ENCODE measurements at regions not wholly inside any gene's neighbourhood (a gene's known extent, or its start where the extent isn't known, plus 50 kb on each side); places are given as distances from the start of the nearest gene placed in this dataset.

- CTCF ChIA-PET, result interaction anchor here (1.5 kb wide), 2 partner anchors 12 to 185 kb away, joined by 3 to 4 read pairs; no protein-coding TSS in a partner anchor
- no peak for DNase-seq (ENCODE audit: low read depth, low spot score)
- POLR2A ChIA-PET, result no interaction called here
- Histone ChIP-seq H3K4me1 (ENCODE audit: control insufficient read depth in 1 of 2, insufficient read depth in 2 of 2, low read length in 2 of 2) (no peaks in the 10 kb centered on the region), H3K9ac (ENCODE audit: low read length) (no peak overlapping the region), H2AFZ (ENCODE audit: low read depth, low read length, poor library complexity, severe bottlenecking) (no peak overlapping the region), H3K9me2 (ENCODE audit: insufficient read depth) (no peaks in the 10 kb centered on the region), H3K79me2 (ENCODE audit: insufficient read depth, low read length) (no peaks in the 10 kb centered on the region), H3K27me3 (ENCODE audit: insufficient read depth, low read length) (no peaks in the 10 kb centered on the region), H3K4me3 (replicated peaks in 1 of 2; ENCODE audit: low read depth in 1 of 2, low read length in 2 of 2) (no peak overlapping the region), H3K36me3 (ENCODE audit: control insufficient read depth in 1 of 2, insufficient read depth in 2 of 2, low read length in 2 of 2) (no peaks in the 10 kb centered on the region), H3K27ac (ENCODE audit: low read depth, low read length) (no peak overlapping the region), H3K4me2 (ENCODE audit: low read length) (no peak overlapping the region), H3K9me3 (ENCODE audit: control insufficient read depth in 1 of 2, insufficient read depth in 1 of 2, low read depth in 1 of 2, low read length in 2 of 2) (no peaks in the 10 kb centered on the region), H4K20me1 (ENCODE audit: insufficient read depth) (no peaks in the 10 kb centered on the region)
- RAD21 ChIA-PET (ENCODE audit: low non-redundant PET in 1 of 2, low total read pairs in 2 of 2, uncharacterized antibody in 2 of 2, unreplicated experiment in 2 of 2), result interaction anchor here in 1 of 2 experiments (1.1 kb wide), 1 partner anchor 185 kb away, joined by 4 read pairs; no protein-coding TSS in a partner anchor
- BruUV-seq (replicated peaks), result no TSS peak
- peak; percentile 83 for ATAC-seq
- TF ChIP-seq CBX3 (IDR thresholded peaks at IDR 0.05; ENCODE audit: low read depth) (no peak), CTCF (IDR thresholded peaks at IDR 0.05 in 2 of 3, conservative IDR thresholded peaks at IDR 0.05 in 1 of 3; ENCODE audit: borderline replicate concordance in 1 of 3, insufficient read depth in 1 of 3, low read depth in 2 of 3, low read length in 2 of 3) (peak in 2 of 3 experiments; percentile 38 to 52; a peak in 3 of 6 replicates), FOSL1 (IDR thresholded peaks at IDR 0.05; ENCODE audit: low read depth) (no peak), YY1 (IDR thresholded peaks at IDR 0.05; ENCODE audit: extremely low read depth, insufficient replicate concordance, low read depth, low read length) (no peak), CEBPB (IDR thresholded peaks at IDR 0.05; ENCODE audit: low read depth) (no peak), ZFX (IDR thresholded peaks at IDR 0.05) (no peak), RAD21 (IDR thresholded peaks at IDR 0.05; ENCODE audit: low read depth) (peak; percentile 35; the same call in 1 of the 2 replicates)
- intact Hi-C loops (cut with micrococcal nuclease), result no loop called here
Measured at GRCh38 chr2:12048550-12048949, 302.1 kb downstream of the LPIN1 start.

GRCh38 chr2:12050396-12050795 lies 304.0 kb downstream of the LPIN1 start:
- ChIA-PET POLR2A (no interaction called here), RAD21 (ENCODE audit: low non-redundant PET in 1 of 2, low total read pairs in 2 of 2, uncharacterized antibody in 2 of 2, unreplicated experiment in 2 of 2) (no interaction called here), CTCF (no interaction called here)
- Histone ChIP-seq H3K9me2 (ENCODE audit: insufficient read depth) (no peaks in the 10 kb centered on the region), H3K9ac (ENCODE audit: low read length) (no peak overlapping the region), H3K36me3 (ENCODE audit: control insufficient read depth in 1 of 2, insufficient read depth in 2 of 2, low read length in 2 of 2) (no peaks in the 10 kb centered on the region), H3K4me3 (replicated peaks in 1 of 2; ENCODE audit: low read depth in 1 of 2, low read length in 2 of 2) (no peak overlapping the region), H3K79me2 (ENCODE audit: insufficient read depth, low read length) (no peaks in the 10 kb centered on the region), H3K27me3 (ENCODE audit: insufficient read depth, low read length) (no peaks in the 10 kb centered on the region), H3K9me3 (ENCODE audit: control insufficient read depth in 1 of 2, insufficient read depth in 1 of 2, low read depth in 1 of 2, low read length in 2 of 2) (no peaks in the 10 kb centered on the region), H3K4me2 (ENCODE audit: low read length) (no peak overlapping the region), H3K4me1 (ENCODE audit: control insufficient read depth in 1 of 2, insufficient read depth in 2 of 2, low read length in 2 of 2) (no peaks in the 10 kb centered on the region), H2AFZ (ENCODE audit: low read depth, low read length, poor library complexity, severe bottlenecking) (no peak overlapping the region), H4K20me1 (ENCODE audit: insufficient read depth) (no peaks in the 10 kb centered on the region), H3K27ac (ENCODE audit: low read depth, low read length) (no peak overlapping the region)
- no peak for DNase-seq (ENCODE audit: low read depth, low spot score)
- intact Hi-C loops (cut with micrococcal nuclease), result no loop called here
- no TSS peak for BruUV-seq (replicated peaks)
- TF ChIP-seq SRF (IDR thresholded peaks at IDR 0.05; ENCODE audit: low read depth), result no peak
- no peak for TF ChIP-seq TCF7L2 (IDR thresholded peaks at IDR 0.05; ENCODE audit: borderline replicate concordance, extremely low read depth, insufficient read depth, insufficient read length)
- TF ChIP-seq ZFX (IDR thresholded peaks at IDR 0.05), result no peak
- TF ChIP-seq SIN3A (IDR thresholded peaks at IDR 0.05; ENCODE audit: low read depth), result no peak
- no peak for TF ChIP-seq FOSL1 (IDR thresholded peaks at IDR 0.05; ENCODE audit: low read depth)
- ATAC-seq, result no peak
